OCI-LY1 (cell line): ENCODE measurements at regions not wholly inside any gene's neighbourhood (a gene's known extent, or its start where the extent isn't known, plus 50 kb on each side); places are given as distances from the start of the nearest gene placed in this dataset.

Experiments used
- H2AFZ ChIP-seq: fragments of 200-600 bp; sonication (generic), shearing (Covaris generic); 2 replicates; pipeline ENCODE4 v1.6.0; 2014; ENCODE audit warnings: antibody characterized with exemption, mild to moderate bottlenecking, low read length
- H3F3A ChIP-seq: fragments of 200-600 bp; sonication (generic), shearing (Covaris generic); 2 replicates; pipeline ENCODE4 v1.6.0; 2014; ENCODE audit warnings: mild to moderate bottlenecking, antibody characterized with exemption, low read length, moderate library complexity; ENCODE audit not compliant: insufficient read depth
- H3K27ac ChIP-seq: fragments of 200-600 bp; sonication (generic); 2 replicates; pipeline ENCODE4 v1.5.1; 2014; ENCODE audit warnings: low read length, mixed run types, mild to moderate bottlenecking, low read depth; ENCODE audit not compliant: poor library complexity, severe bottlenecking
- H3K27me3 ChIP-seq: fragments of 200-600 bp; sonication (generic); 2 replicates; pipeline ENCODE4 v1.6.0; 2014; ENCODE audit warnings: antibody characterized with exemption, mild to moderate bottlenecking, low read length, moderate library complexity; ENCODE audit not compliant: insufficient read depth
- H3K36me3 ChIP-seq: fragments of 200-600 bp; sonication (generic); 2 replicates; pipeline ENCODE4 v1.6.1; 2014; ENCODE audit warnings: mild to moderate bottlenecking, antibody characterized with exemption, low read length, moderate library complexity, mixed read lengths; ENCODE audit not compliant: insufficient read depth
- H3K4me1 ChIP-seq: fragments of 200-600 bp; sonication (generic); 2 replicates; pipeline ENCODE4 v1.5.1; 2014; ENCODE audit warnings: mild to moderate bottlenecking, low read length, moderate library complexity; ENCODE audit not compliant: insufficient read depth, severe bottlenecking
- H3K4me2 ChIP-seq: fragments of 200-600 bp; sonication (generic), shearing (Covaris generic); 2 replicates; pipeline ENCODE4 v1.6.1; 2014; ENCODE audit warnings: low read length
- H3K4me3 ChIP-seq: fragments of 200-600 bp; sonication (generic); 2 replicates; pipeline ENCODE4 v1.5.1; 2014; ENCODE audit warnings: low read length, low read depth, mild to moderate bottlenecking, mixed read lengths; ENCODE audit not compliant: poor library complexity, severe bottlenecking
- H3K79me2 ChIP-seq: fragments of 200-600 bp; shearing (Covaris generic); 2 replicates; pipeline ENCODE4 v1.6.1; 2016; ENCODE audit warnings: mixed run types, low read length, mixed read lengths; ENCODE audit not compliant: insufficient read depth
- H3K9ac ChIP-seq: fragments of 200-600 bp; sonication (generic), shearing (Covaris generic); 2 replicates; pipeline ENCODE4 v1.6.1; 2014; ENCODE audit warnings: mild to moderate bottlenecking, low read length, mixed read lengths
- H3K9me2 ChIP-seq: fragments of 200-600 bp; sonication (generic), shearing (Covaris generic); 2 replicates; pipeline ENCODE4 v1.6.1; 2014; ENCODE audit warnings: low read depth, mild to moderate bottlenecking, low read length, mixed read lengths
- H3K9me3 ChIP-seq: fragments of 200-600 bp; shearing (Covaris generic); 2 replicates; pipeline ENCODE4 v1.6.1; 2014; ENCODE audit warnings: low read length, mixed read lengths
- H4K20me1 ChIP-seq: fragments of 200-600 bp; sonication (generic), shearing (Covaris generic); 2 replicates; pipeline ENCODE4 v1.6.0; 2016; ENCODE audit warnings: mild to moderate bottlenecking, low read length; ENCODE audit not compliant: insufficient read depth
- EZH2 ChIP-seq: fragments of 200-600 bp; sonication (generic), shearing (Covaris generic); IDR thresholded peaks from 2 replicates; pipeline ENCODE4 v1.8.0; 2017; ENCODE audit warnings: borderline replicate concordance, mixed run types, mild to moderate bottlenecking, antibody characterized with exemption, low read length, moderate library complexity, mixed read lengths
- TF ChIP-seq, protein P1 (sequence below): fragments of 200-600 bp; sonication (generic), shearing (Covaris generic); IDR thresholded peaks from 2 replicates; pipeline ENCODE4 v1.5.1; 2017; ENCODE audit warnings: mild to moderate bottlenecking, antibody characterized with exemption, low read length, moderate library complexity, mixed read lengths

DNA sequence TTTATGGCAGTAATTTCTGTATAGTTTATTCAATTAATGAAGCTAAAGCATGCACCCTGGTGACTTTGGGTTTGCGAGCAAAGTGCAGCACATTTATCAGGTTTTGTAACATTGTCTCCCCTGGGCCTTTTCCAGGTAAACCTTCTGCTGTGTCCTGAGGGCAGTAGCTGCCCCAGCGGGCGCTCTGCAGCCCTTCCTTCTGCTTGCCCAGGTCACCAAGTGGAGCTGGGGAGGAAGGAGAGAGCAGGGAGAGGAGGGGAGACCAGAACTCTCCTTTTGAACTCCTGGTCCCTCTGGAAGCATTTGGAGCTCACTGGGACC is 145.6 kb downstream of the DLL1 start:
- Histone ChIP-seq H3K4me1 (no peaks in the 10 kb centered on the region), H3K79me2 (no peaks in the 10 kb centered on the region), H3K27me3 (no peaks in the 10 kb centered on the region; the same call in 1 of the 2 replicates), H3K4me2 (no peak overlapping the region), H3K27ac (no peak overlapping the region), H3F3A (no peaks in the 10 kb centered on the region), H3K9me3 (no peaks in the 10 kb centered on the region), H2AFZ (no peak overlapping the region), H4K20me1 (no peaks in the 10 kb centered on the region), H3K9ac (no peak overlapping the region), H3K36me3 (no peaks in the 10 kb centered on the region), H3K9me2 (no peaks in the 10 kb centered on the region), H3K4me3 (no peak overlapping the region)
- TF ChIP-seq, protein P1, sequence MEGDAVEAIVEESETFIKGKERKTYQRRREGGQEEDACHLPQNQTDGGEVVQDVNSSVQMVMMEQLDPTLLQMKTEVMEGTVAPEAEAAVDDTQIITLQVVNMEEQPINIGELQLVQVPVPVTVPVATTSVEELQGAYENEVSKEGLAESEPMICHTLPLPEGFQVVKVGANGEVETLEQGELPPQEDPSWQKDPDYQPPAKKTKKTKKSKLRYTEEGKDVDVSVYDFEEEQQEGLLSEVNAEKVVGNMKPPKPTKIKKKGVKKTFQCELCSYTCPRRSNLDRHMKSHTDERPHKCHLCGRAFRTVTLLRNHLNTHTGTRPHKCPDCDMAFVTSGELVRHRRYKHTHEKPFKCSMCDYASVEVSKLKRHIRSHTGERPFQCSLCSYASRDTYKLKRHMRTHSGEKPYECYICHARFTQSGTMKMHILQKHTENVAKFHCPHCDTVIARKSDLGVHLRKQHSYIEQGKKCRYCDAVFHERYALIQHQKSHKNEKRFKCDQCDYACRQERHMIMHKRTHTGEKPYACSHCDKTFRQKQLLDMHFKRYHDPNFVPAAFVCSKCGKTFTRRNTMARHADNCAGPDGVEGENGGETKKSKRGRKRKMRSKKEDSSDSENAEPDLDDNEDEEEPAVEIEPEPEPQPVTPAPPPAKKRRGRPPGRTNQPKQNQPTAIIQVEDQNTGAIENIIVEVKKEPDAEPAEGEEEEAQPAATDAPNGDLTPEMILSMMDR: no peak
- TF ChIP-seq EZH2: no peak

GRCh38 chr6:170144571-170145271 is 146.2 kb downstream of the DLL1 start:
- Histone ChIP-seq H3K4me3 (no peak overlapping the region), H3K27me3 (no peaks in the 10 kb centered on the region; the same call in 1 of the 2 replicates)

GRCh38 chr6:170143401-170144150 is 147.3 kb downstream of the DLL1 start:
- Histone ChIP-seq H3K4me3 (no peak overlapping the region), H3K27me3 (no peaks in the 10 kb centered on the region; the same call in 1 of the 2 replicates), H3K4me2 (no peak overlapping the region), H3K9ac (no peak overlapping the region), H3K9me2 (no peaks in the 10 kb centered on the region), H3K79me2 (no peaks in the 10 kb centered on the region), H3K9me3 (no peaks in the 10 kb centered on the region), H3K27ac (no peak overlapping the region), H2AFZ (no peak overlapping the region), H3F3A (no peaks in the 10 kb centered on the region), H3K4me1 (no peaks in the 10 kb centered on the region), H3K36me3 (no peaks in the 10 kb centered on the region), H4K20me1 (no peaks in the 10 kb centered on the region)
- TF ChIP-seq EZH2: no peak
- TF ChIP-seq, protein P1: no peak

More at GRCh38 chr6:170144571-170145271, 146.2 kb downstream of the DLL1 start:
- no peak overlapping the region for H3K9ac ChIP-seq
- H3K4me1 ChIP-seq: no peaks in the 10 kb centered on the region
- no peak overlapping the region for H2AFZ ChIP-seq
- H4K20me1 ChIP-seq: no peaks in the 10 kb centered on the region
- no peaks in the 10 kb centered on the region for H3K9me3 ChIP-seq
- H3K36me3 ChIP-seq: no peaks in the 10 kb centered on the region
- H3F3A ChIP-seq: no peaks in the 10 kb centered on the region
- H3K79me2 ChIP-seq: no peaks in the 10 kb centered on the region
- no peak for TF ChIP-seq EZH2
- TF ChIP-seq, protein P1: no peak
- no peaks in the 10 kb centered on the region for H3K9me2 ChIP-seq
- H3K4me2 ChIP-seq: no peak overlapping the region
- no peak overlapping the region for H3K27ac ChIP-seq
